ENCODE measurements at regions not wholly inside any gene's neighbourhood (a gene's known extent, or its start where the extent isn't known, plus 50 kb on each side); places are given as distances from the start of the nearest gene placed in this dataset.
"Not testable (repeated sequence)": the region's sequence is repeated elsewhere in the genome, so short reads cannot be mapped to it uniquely, and the experiment has no call there.

DNA sequence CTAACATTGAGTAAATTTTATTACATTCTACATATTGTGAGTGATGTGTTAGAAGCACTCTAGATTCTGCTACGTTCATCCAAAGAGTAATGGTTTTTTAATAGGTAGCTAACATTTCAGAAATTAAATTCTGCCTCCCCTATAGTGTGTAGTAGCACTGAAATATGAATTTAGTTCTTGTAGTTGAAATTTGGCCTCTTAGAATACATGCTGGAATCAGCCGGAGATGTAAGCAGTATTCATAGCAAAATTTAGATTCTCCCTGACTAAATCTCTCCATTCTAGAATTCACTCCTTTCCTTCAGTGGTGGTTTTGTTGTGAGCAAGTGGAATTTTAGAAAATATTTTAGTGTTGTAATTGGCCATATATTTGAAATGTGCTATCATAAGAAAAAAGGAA is 799.9 kb upstream of the CDH10 start:
- Histone ChIP-seq H3K36me3 (ENCODE audit: control insufficient read depth, insufficient read depth, low read length) (no peaks in the 10 kb centered on the region), H3K27ac (ENCODE audit: insufficient read depth, low read length) (no peak overlapping the region), H3K9ac (ENCODE audit: insufficient read depth, low read length) (no peak overlapping the region), H3K4me2 (ENCODE audit: extremely low read depth, insufficient read depth, low read length) (no peak overlapping the region), H2AFZ (ENCODE audit: low read length) (no peak overlapping the region), H3K4me3 (replicated peaks in 1 of 4; ENCODE audit: control extremely low read depth in 1 of 4, insufficient read depth in 1 of 4, low read depth in 3 of 4, low read length in 4 of 4) (no peak overlapping the region), H3K9me3 (ENCODE audit: control insufficient read depth, insufficient read depth, low read depth, low read length) (no peaks in the 10 kb centered on the region), H3K79me2 (ENCODE audit: control insufficient read depth, insufficient read depth, low read length) (no peaks in the 10 kb centered on the region), H3K4me1 (ENCODE audit: control insufficient read depth, extremely low read depth, insufficient read depth, low read length) (no peaks in the 10 kb centered on the region), H3K27me3 (ENCODE audit: control insufficient read depth, insufficient read depth, low read length) (no peaks in the 10 kb centered on the region), H4K20me1 (ENCODE audit: control insufficient read depth, extremely low read depth, insufficient read depth, low read length) (no peaks in the 10 kb centered on the region)
- no peak for TF ChIP-seq EZH2 (IDR thresholded peaks at IDR 0.05; ENCODE audit: low read length, missing control alignments)
- TF ChIP-seq, protein P1, sequence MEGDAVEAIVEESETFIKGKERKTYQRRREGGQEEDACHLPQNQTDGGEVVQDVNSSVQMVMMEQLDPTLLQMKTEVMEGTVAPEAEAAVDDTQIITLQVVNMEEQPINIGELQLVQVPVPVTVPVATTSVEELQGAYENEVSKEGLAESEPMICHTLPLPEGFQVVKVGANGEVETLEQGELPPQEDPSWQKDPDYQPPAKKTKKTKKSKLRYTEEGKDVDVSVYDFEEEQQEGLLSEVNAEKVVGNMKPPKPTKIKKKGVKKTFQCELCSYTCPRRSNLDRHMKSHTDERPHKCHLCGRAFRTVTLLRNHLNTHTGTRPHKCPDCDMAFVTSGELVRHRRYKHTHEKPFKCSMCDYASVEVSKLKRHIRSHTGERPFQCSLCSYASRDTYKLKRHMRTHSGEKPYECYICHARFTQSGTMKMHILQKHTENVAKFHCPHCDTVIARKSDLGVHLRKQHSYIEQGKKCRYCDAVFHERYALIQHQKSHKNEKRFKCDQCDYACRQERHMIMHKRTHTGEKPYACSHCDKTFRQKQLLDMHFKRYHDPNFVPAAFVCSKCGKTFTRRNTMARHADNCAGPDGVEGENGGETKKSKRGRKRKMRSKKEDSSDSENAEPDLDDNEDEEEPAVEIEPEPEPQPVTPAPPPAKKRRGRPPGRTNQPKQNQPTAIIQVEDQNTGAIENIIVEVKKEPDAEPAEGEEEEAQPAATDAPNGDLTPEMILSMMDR (conservative IDR thresholded peaks at IDR 0.05 in 1 of 2, IDR thresholded peaks at IDR 0.05 in 1 of 2; ENCODE audit: low read depth in 1 of 2, low read length in 2 of 2), result no peak
- DNase-seq (ENCODE audit: low read depth in 2 of 2), result no peak

DNA sequence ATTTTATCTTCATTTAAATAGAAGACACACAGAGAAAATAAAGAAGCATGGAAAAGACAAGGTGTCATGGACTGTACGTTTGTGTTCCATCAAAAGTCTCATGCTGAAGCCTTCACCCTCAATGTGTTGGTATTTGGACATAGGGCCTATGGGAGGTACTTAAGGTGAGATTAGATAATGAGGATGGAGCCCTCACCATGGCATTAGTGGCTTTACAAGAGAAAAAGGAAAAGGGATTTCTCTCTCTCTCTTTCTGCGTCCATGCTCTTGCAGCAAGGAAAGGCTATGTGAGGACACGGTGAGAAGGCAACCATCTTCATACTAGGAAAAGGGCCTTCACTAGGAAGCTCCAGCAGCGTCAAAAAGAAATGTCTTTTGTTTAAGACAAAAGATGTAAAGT is 797.0 kb upstream of the CDH10 start:
- no peaks in the 10 kb centered on the region for H3K27me3 ChIP-seq (ENCODE audit: control insufficient read depth, insufficient read depth, low read length)
- DNase-seq (ENCODE audit: low read depth in 2 of 2), result no peak
- no peaks in the 10 kb centered on the region for H3K9me3 ChIP-seq (ENCODE audit: control insufficient read depth, insufficient read depth, low read depth, low read length)
- no peaks in the 10 kb centered on the region for H4K20me1 ChIP-seq (ENCODE audit: control insufficient read depth, extremely low read depth, insufficient read depth, low read length)
- no peaks in the 10 kb centered on the region for H3K4me1 ChIP-seq (ENCODE audit: control insufficient read depth, extremely low read depth, insufficient read depth, low read length)
- no peaks in the 10 kb centered on the region for H3K79me2 ChIP-seq (ENCODE audit: control insufficient read depth, insufficient read depth, low read length)
- no peak overlapping the region for H3K4me2 ChIP-seq (ENCODE audit: extremely low read depth, insufficient read depth, low read length)
- TF ChIP-seq, protein P1 (conservative IDR thresholded peaks at IDR 0.05 in 1 of 2, IDR thresholded peaks at IDR 0.05 in 1 of 2; ENCODE audit: low read depth in 1 of 2, low read length in 2 of 2), result no peak
- no peak for TF ChIP-seq EZH2 (IDR thresholded peaks at IDR 0.05; ENCODE audit: low read length, missing control alignments)
- H3K4me3 ChIP-seq (replicated peaks in 1 of 4; ENCODE audit: control extremely low read depth in 1 of 4, insufficient read depth in 1 of 4, low read depth in 3 of 4, low read length in 4 of 4), result no peak overlapping the region
- no peak overlapping the region for H3K9ac ChIP-seq (ENCODE audit: insufficient read depth, low read length)
- H3K36me3 ChIP-seq (ENCODE audit: control insufficient read depth, insufficient read depth, low read length), result no peaks in the 10 kb centered on the region
- H3K27ac ChIP-seq (ENCODE audit: insufficient read depth, low read length), result no peak overlapping the region
- H2AFZ ChIP-seq (ENCODE audit: low read length), result no peak overlapping the region

DNA sequence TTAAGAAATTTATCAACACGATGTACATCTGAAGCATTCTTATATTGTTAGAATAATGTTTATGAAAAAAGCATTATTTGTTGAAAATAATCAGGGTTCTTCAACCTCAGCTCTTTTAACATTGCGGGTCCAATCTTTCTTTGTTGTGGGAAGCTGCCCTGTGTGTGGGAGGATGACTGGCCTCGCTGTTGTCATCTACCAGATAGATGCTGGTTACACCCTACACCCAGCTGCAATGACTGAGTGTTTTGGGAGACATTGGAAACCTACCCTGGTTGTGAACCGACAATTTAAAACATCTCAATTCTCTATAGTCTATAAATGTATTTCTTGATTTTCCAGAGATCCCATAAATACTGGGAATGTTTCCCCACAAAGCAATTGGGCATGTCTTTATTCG is 794.2 kb upstream of the CDH10 start:
- no peaks in the 10 kb centered on the region for H3K36me3 ChIP-seq (ENCODE audit: control insufficient read depth, insufficient read depth, low read length)
- H3K27ac ChIP-seq (ENCODE audit: insufficient read depth, low read length), result no peak overlapping the region
- no peak overlapping the region for H3K9ac ChIP-seq (ENCODE audit: insufficient read depth, low read length)
- DNase-seq (ENCODE audit: low read depth in 2 of 2), result no peak
- TF ChIP-seq, protein P1 (conservative IDR thresholded peaks at IDR 0.05 in 1 of 2, IDR thresholded peaks at IDR 0.05 in 1 of 2; ENCODE audit: low read depth in 1 of 2, low read length in 2 of 2), result no peak
- H3K4me3 ChIP-seq (replicated peaks in 1 of 4; ENCODE audit: control extremely low read depth in 1 of 4, insufficient read depth in 1 of 4, low read depth in 3 of 4, low read length in 4 of 4), result no peak overlapping the region
- H3K79me2 ChIP-seq (ENCODE audit: control insufficient read depth, insufficient read depth, low read length), result no peaks in the 10 kb centered on the region
- H2AFZ ChIP-seq (ENCODE audit: low read length), result no peak overlapping the region
- no peak overlapping the region for H3K4me2 ChIP-seq (ENCODE audit: extremely low read depth, insufficient read depth, low read length)
- no peaks in the 10 kb centered on the region for H3K4me1 ChIP-seq (ENCODE audit: control insufficient read depth, extremely low read depth, insufficient read depth, low read length)
- H3K27me3 ChIP-seq (ENCODE audit: control insufficient read depth, insufficient read depth, low read length), result no peaks in the 10 kb centered on the region
- no peaks in the 10 kb centered on the region for H3K9me3 ChIP-seq (ENCODE audit: control insufficient read depth, insufficient read depth, low read depth, low read length)
- H4K20me1 ChIP-seq (ENCODE audit: control insufficient read depth, extremely low read depth, insufficient read depth, low read length), result no peaks in the 10 kb centered on the region

DNA sequence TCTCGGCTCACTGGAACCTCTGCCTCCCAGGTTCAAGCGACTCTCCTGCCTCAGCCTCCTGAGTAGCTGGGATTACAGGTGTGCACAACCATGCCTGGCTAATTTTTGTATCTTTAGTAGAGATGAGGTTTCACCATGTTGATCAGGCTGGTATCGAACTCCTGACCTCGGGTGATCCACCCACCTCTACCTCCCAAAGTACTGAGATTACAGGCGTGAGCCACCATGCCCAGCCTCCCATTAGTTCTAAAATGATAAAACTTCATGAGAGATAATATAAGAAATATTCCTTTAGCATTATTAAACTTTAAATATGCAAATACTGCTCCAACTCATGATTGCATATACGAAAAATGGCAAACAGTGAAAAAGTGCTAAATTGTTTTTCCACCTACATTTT is 793.6 kb upstream of the CDH10 start:
- H3K9me3 ChIP-seq (ENCODE audit: control insufficient read depth, insufficient read depth, low read depth, low read length), result not testable (repeated sequence)

More for the DNA sequence above, 793.6 kb upstream of the CDH10 start:
- H3K9ac ChIP-seq (ENCODE audit: insufficient read depth, low read length); H3K4me1 ChIP-seq (ENCODE audit: control insufficient read depth, extremely low read depth, insufficient read depth, low read length); H3K27me3 ChIP-seq (ENCODE audit: control insufficient read depth, insufficient read depth, low read length); H3K27ac ChIP-seq (ENCODE audit: insufficient read depth, low read length); H3K79me2 ChIP-seq (ENCODE audit: control insufficient read depth, insufficient read depth, low read length); H4K20me1 ChIP-seq (ENCODE audit: control insufficient read depth, extremely low read depth, insufficient read depth, low read length); DNase-seq (ENCODE audit: low read depth in 2 of 2); H3K36me3 ChIP-seq (ENCODE audit: control insufficient read depth, insufficient read depth, low read length); H3K4me3 ChIP-seq (replicated peaks in 1 of 4; ENCODE audit: control extremely low read depth in 1 of 4, insufficient read depth in 1 of 4, low read depth in 3 of 4, low read length in 4 of 4); H2AFZ ChIP-seq (ENCODE audit: low read length); H3K4me2 ChIP-seq (ENCODE audit: extremely low read depth, insufficient read depth, low read length): not testable (repeated sequence)

Measured in fibroblast of lung (primary cell).